ENCODE measurements at regions not wholly inside any gene's neighbourhood (a gene's known extent, or its start where the extent isn't known, plus 50 kb on each side); places are given as distances from the start of the nearest gene placed in this dataset.

- FAIRE-seq, result no peak
Observed at GRCh38 chr12:69094606-69095216, 144.7 kb upstream of the CPSF6 start.

GRCh38 chr12:69095765-69096477, 143.4 kb upstream of the CPSF6 start:
- TF ChIP-seq EZH2 (IDR thresholded peaks at IDR 0.05; ENCODE audit: insufficient read depth, low read length) (no peak), CTCF (IDR thresholded peaks at IDR 0.05; ENCODE audit: insufficient read depth, low read depth, low read length) (no peak)
- H3K4me1 Mint-ChIP-seq (ENCODE audit: low read depth, unreplicated experiment), result peaks cover 9% of the 10 kb centered on the region
- Histone ChIP-seq H3K79me2 (ENCODE audit: insufficient read depth, low read length) (no peaks in the 10 kb centered on the region), H3K27me3 (ENCODE audit: insufficient read depth, low read length) (no peaks in the 10 kb centered on the region), H3K4me3 (ENCODE audit: insufficient read depth, low read depth, low read length) (no peak overlapping the region), H3K4me2 (ENCODE audit: low read length) (peak overlapping the region; percentile 36), H3K9ac (ENCODE audit: low read length) (no peak overlapping the region), H4K20me1 (ENCODE audit: insufficient read depth, low read length) (no peaks in the 10 kb centered on the region), H3K4me1 (ENCODE audit: insufficient read depth, low read length) (peaks cover 18% of the 10 kb centered on the region), H3K27ac (ENCODE audit: low read depth, low read length) (no peak overlapping the region), H3K36me3 (ENCODE audit: insufficient read depth, low read length) (no peaks in the 10 kb centered on the region), H3K9me3 (ENCODE audit: insufficient read depth, low read depth, low read length) (no peaks in the 10 kb centered on the region), H2AFZ (ENCODE audit: low read depth, low read length) (no peak overlapping the region)
- DNase-seq (ENCODE audit: low read depth), result peak; percentile 25
- H3K36me3 Mint-ChIP-seq (ENCODE audit: low read depth, unreplicated experiment), result no peaks in the 10 kb centered on the region
- no peak overlapping the region for H3K4me3 Mint-ChIP-seq (ENCODE audit: unreplicated experiment)
- H3K27ac Mint-ChIP-seq (ENCODE audit: unreplicated experiment), result no peak overlapping the region
- H3K9me3 Mint-ChIP-seq (ENCODE audit: unreplicated experiment), result no peaks in the 10 kb centered on the region
- H3K27me3 Mint-ChIP-seq (ENCODE audit: low read depth, unreplicated experiment), result peaks cover 2% of the 10 kb centered on the region
- FAIRE-seq, result no peak

More at GRCh38 chr12:69094606-69095216, 144.7 kb upstream of the CPSF6 start:
- Histone ChIP-seq H3K4me2 (ENCODE audit: low read length) (no peak overlapping the region), H3K36me3 (ENCODE audit: insufficient read depth, low read length) (no peaks in the 10 kb centered on the region), H3K9ac (ENCODE audit: low read length) (no peak overlapping the region), H3K9me3 (ENCODE audit: insufficient read depth, low read depth, low read length) (no peaks in the 10 kb centered on the region), H2AFZ (ENCODE audit: low read depth, low read length) (no peak overlapping the region), H4K20me1 (ENCODE audit: insufficient read depth, low read length) (no peaks in the 10 kb centered on the region), H3K27me3 (ENCODE audit: insufficient read depth, low read length) (no peaks in the 10 kb centered on the region), H3K4me3 (ENCODE audit: insufficient read depth, low read depth, low read length) (no peak overlapping the region), H3K27ac (ENCODE audit: low read depth, low read length) (no peak overlapping the region), H3K4me1 (ENCODE audit: insufficient read depth, low read length) (peaks cover 18% of the 10 kb centered on the region), H3K79me2 (ENCODE audit: insufficient read depth, low read length) (no peaks in the 10 kb centered on the region)
- TF ChIP-seq EZH2 (IDR thresholded peaks at IDR 0.05; ENCODE audit: insufficient read depth, low read length) (no peak), CTCF (IDR thresholded peaks at IDR 0.05; ENCODE audit: insufficient read depth, low read depth, low read length) (no peak)
- H3K27me3 Mint-ChIP-seq (ENCODE audit: low read depth, unreplicated experiment), result peaks cover 6% of the 10 kb centered on the region
- DNase-seq (ENCODE audit: low read depth), result no peak
- H3K4me3 Mint-ChIP-seq (ENCODE audit: unreplicated experiment), result no peak overlapping the region
- H3K4me1 Mint-ChIP-seq (ENCODE audit: low read depth, unreplicated experiment), result peaks cover 9% of the 10 kb centered on the region
- H3K36me3 Mint-ChIP-seq (ENCODE audit: low read depth, unreplicated experiment), result no peaks in the 10 kb centered on the region
- no peaks in the 10 kb centered on the region for H3K9me3 Mint-ChIP-seq (ENCODE audit: unreplicated experiment)
- no peak overlapping the region for H3K27ac Mint-ChIP-seq (ENCODE audit: unreplicated experiment)
